ENCODE measurements at regions not wholly inside any gene's neighbourhood (a gene's known extent, or its start where the extent isn't known, plus 50 kb on each side); places are given as distances from the start of the nearest gene placed in this dataset.

GRCh38 chr18:70892381-70892780 lies 603.5 kb downstream of the SOCS6 start:
- DNase-seq (ENCODE audit: low read depth), result no peak
- TF ChIP-seq CTCF (conservative IDR thresholded peaks at IDR 0.05; ENCODE audit: control insufficient read depth, insufficient read depth, low read depth, low read length), result no peak
- H3K4me3 ChIP-seq (ENCODE audit: control insufficient read depth, low read depth, low read length), result no peak overlapping the region

GRCh38 chr18:70870292-70870691 lies 581.4 kb downstream of the SOCS6 start:
- no peak for TF ChIP-seq CTCF (conservative IDR thresholded peaks at IDR 0.05; ENCODE audit: control insufficient read depth, insufficient read depth, low read depth, low read length)
- no peak overlapping the region for H3K4me3 ChIP-seq (ENCODE audit: control insufficient read depth, low read depth, low read length)
- DNase-seq (ENCODE audit: low read depth), result no peak

- H3K4me3 ChIP-seq (ENCODE audit: control insufficient read depth, low read depth, low read length), result no peak overlapping the region
- DNase-seq (ENCODE audit: low read depth), result no peak
- no peak for TF ChIP-seq CTCF (conservative IDR thresholded peaks at IDR 0.05; ENCODE audit: control insufficient read depth, insufficient read depth, low read depth, low read length)
Measured at GRCh38 chr18:70848329-70848728, 559.5 kb downstream of the SOCS6 start.

GRCh38 chr18:70840649-70841048 lies 551.8 kb downstream of the SOCS6 start:
- TF ChIP-seq CTCF (conservative IDR thresholded peaks at IDR 0.05; ENCODE audit: control insufficient read depth, insufficient read depth, low read depth, low read length), result no peak
- DNase-seq (ENCODE audit: low read depth), result no peak
- no peak overlapping the region for H3K4me3 ChIP-seq (ENCODE audit: control insufficient read depth, low read depth, low read length)

- no peak overlapping the region for H3K4me3 ChIP-seq (ENCODE audit: control insufficient read depth, low read depth, low read length)
- no peak for DNase-seq (ENCODE audit: low read depth)
- no peak for TF ChIP-seq CTCF (conservative IDR thresholded peaks at IDR 0.05; ENCODE audit: control insufficient read depth, insufficient read depth, low read depth, low read length)
Measured at GRCh38 chr18:70827632-70828031, 538.8 kb downstream of the SOCS6 start.

GRCh38 chr18:70826571-70826970 lies 537.7 kb downstream of the SOCS6 start:
- no peak for DNase-seq (ENCODE audit: low read depth)
- no peak for TF ChIP-seq CTCF (conservative IDR thresholded peaks at IDR 0.05; ENCODE audit: control insufficient read depth, insufficient read depth, low read depth, low read length)
- no peak overlapping the region for H3K4me3 ChIP-seq (ENCODE audit: control insufficient read depth, low read depth, low read length)

GRCh38 chr18:70822691-70823090 lies 533.8 kb downstream of the SOCS6 start:
- no peak for DNase-seq (ENCODE audit: low read depth)
- no peak overlapping the region for H3K4me3 ChIP-seq (ENCODE audit: control insufficient read depth, low read depth, low read length)
- TF ChIP-seq CTCF (conservative IDR thresholded peaks at IDR 0.05; ENCODE audit: control insufficient read depth, insufficient read depth, low read depth, low read length), result no peak
